ENCODE measurements at regions not wholly inside any gene's neighbourhood (a gene's known extent, or its start where the extent isn't known, plus 50 kb on each side); places are given as distances from the start of the nearest gene placed in this dataset.

DNA sequence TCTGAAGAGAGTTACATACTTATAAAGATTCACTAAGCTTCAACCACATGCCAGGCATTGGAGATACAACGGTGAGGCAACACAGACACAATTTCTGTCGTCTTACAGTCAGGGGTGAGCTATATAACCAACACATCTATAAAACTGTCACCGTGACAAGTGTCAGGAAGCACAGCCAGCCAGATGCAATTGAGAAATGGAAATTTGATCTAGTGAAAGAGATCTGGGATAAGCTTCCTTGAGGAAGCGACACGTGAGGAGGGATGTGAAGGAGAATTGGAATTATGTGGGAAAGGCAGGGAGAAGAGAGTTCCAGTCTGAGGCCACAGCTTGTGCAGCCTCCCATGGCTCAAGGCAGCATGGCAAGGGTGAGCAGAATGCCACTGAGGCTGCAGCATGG, 50.9 kb upstream of the ZNF354B start:
- H3K27me3 Mint-ChIP-seq (ENCODE audit: insufficient read depth, low read depth, poor library complexity): peaks cover 8% of the 10 kb centered on the region
- Histone ChIP-seq H3K4me3 (no peak overlapping the region), H3K79me2 (replicated peaks; ENCODE audit: insufficient read depth) (no peaks in the 10 kb centered on the region), H3K9me2 (ENCODE audit: insufficient read depth) (no peaks in the 10 kb centered on the region; the same call in 1 of the 2 replicates), H3F3A (replicated peaks; ENCODE audit: low read depth) (no peaks in the 10 kb centered on the region), H3K27ac (ENCODE audit: low read depth) (no peak overlapping the region), H3K4me2 (no peak overlapping the region), H3K27me3 (ENCODE audit: insufficient read depth) (no peaks in the 10 kb centered on the region), H2AFZ (no peak overlapping the region), H3K36me3 (ENCODE audit: insufficient read depth) (no peaks in the 10 kb centered on the region), H4K20me1 (replicated peaks; ENCODE audit: insufficient read depth) (no peaks in the 10 kb centered on the region), H3K4me1 (ENCODE audit: insufficient read depth) (no peaks in the 10 kb centered on the region)
- H3K27ac Mint-ChIP-seq: no peak overlapping the region
- TF ChIP-seq EZH2phosphoT487 (IDR thresholded peaks at IDR 0.05; ENCODE audit: unreplicated experiment) (no peak), EZH2 (IDR thresholded peaks at IDR 0.05; ENCODE audit: low read depth, unreplicated experiment) (no peak), JUNB (IDR thresholded peaks at IDR 0.05; ENCODE audit: unreplicated experiment) (no peak), NANOG (IDR thresholded peaks at IDR 0.05; ENCODE audit: borderline replicate concordance) (no peak), STAT1 (IDR thresholded peaks at IDR 0.05; ENCODE audit: unreplicated experiment) (no peak), ZNF331 (CRISPR knock-in tag; IDR thresholded peaks at IDR 0.05; ENCODE audit: low read depth) (no peak), CREB1 (CRISPR knock-in tag; IDR thresholded peaks at IDR 0.05; ENCODE audit: low read depth) (no peak), POLR2AphosphoS5 (IDR thresholded peaks at IDR 0.05; ENCODE audit: low read depth) (no peak), ZNF114 (CRISPR knock-in tag; IDR thresholded peaks at IDR 0.05) (no peak)
- TF ChIP-seq, protein P1, sequence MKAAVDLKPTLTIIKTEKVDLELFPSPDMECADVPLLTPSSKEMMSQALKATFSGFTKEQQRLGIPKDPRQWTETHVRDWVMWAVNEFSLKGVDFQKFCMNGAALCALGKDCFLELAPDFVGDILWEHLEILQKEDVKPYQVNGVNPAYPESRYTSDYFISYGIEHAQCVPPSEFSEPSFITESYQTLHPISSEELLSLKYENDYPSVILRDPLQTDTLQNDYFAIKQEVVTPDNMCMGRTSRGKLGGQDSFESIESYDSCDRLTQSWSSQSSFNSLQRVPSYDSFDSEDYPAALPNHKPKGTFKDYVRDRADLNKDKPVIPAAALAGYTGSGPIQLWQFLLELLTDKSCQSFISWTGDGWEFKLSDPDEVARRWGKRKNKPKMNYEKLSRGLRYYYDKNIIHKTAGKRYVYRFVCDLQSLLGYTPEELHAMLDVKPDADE (IDR thresholded peaks at IDR 0.05): no peak
- TF ChIP-seq, protein P2, sequence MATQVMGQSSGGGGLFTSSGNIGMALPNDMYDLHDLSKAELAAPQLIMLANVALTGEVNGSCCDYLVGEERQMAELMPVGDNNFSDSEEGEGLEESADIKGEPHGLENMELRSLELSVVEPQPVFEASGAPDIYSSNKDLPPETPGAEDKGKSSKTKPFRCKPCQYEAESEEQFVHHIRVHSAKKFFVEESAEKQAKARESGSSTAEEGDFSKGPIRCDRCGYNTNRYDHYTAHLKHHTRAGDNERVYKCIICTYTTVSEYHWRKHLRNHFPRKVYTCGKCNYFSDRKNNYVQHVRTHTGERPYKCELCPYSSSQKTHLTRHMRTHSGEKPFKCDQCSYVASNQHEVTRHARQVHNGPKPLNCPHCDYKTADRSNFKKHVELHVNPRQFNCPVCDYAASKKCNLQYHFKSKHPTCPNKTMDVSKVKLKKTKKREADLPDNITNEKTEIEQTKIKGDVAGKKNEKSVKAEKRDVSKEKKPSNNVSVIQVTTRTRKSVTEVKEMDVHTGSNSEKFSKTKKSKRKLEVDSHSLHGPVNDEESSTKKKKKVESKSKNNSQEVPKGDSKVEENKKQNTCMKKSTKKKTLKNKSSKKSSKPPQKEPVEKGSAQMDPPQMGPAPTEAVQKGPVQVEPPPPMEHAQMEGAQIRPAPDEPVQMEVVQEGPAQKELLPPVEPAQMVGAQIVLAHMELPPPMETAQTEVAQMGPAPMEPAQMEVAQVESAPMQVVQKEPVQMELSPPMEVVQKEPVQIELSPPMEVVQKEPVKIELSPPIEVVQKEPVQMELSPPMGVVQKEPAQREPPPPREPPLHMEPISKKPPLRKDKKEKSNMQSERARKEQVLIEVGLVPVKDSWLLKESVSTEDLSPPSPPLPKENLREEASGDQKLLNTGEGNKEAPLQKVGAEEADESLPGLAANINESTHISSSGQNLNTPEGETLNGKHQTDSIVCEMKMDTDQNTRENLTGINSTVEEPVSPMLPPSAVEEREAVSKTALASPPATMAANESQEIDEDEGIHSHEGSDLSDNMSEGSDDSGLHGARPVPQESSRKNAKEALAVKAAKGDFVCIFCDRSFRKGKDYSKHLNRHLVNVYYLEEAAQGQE (IDR thresholded peaks at IDR 0.05; ENCODE audit: unreplicated experiment): no peak
- TF ChIP-seq, protein P3, sequence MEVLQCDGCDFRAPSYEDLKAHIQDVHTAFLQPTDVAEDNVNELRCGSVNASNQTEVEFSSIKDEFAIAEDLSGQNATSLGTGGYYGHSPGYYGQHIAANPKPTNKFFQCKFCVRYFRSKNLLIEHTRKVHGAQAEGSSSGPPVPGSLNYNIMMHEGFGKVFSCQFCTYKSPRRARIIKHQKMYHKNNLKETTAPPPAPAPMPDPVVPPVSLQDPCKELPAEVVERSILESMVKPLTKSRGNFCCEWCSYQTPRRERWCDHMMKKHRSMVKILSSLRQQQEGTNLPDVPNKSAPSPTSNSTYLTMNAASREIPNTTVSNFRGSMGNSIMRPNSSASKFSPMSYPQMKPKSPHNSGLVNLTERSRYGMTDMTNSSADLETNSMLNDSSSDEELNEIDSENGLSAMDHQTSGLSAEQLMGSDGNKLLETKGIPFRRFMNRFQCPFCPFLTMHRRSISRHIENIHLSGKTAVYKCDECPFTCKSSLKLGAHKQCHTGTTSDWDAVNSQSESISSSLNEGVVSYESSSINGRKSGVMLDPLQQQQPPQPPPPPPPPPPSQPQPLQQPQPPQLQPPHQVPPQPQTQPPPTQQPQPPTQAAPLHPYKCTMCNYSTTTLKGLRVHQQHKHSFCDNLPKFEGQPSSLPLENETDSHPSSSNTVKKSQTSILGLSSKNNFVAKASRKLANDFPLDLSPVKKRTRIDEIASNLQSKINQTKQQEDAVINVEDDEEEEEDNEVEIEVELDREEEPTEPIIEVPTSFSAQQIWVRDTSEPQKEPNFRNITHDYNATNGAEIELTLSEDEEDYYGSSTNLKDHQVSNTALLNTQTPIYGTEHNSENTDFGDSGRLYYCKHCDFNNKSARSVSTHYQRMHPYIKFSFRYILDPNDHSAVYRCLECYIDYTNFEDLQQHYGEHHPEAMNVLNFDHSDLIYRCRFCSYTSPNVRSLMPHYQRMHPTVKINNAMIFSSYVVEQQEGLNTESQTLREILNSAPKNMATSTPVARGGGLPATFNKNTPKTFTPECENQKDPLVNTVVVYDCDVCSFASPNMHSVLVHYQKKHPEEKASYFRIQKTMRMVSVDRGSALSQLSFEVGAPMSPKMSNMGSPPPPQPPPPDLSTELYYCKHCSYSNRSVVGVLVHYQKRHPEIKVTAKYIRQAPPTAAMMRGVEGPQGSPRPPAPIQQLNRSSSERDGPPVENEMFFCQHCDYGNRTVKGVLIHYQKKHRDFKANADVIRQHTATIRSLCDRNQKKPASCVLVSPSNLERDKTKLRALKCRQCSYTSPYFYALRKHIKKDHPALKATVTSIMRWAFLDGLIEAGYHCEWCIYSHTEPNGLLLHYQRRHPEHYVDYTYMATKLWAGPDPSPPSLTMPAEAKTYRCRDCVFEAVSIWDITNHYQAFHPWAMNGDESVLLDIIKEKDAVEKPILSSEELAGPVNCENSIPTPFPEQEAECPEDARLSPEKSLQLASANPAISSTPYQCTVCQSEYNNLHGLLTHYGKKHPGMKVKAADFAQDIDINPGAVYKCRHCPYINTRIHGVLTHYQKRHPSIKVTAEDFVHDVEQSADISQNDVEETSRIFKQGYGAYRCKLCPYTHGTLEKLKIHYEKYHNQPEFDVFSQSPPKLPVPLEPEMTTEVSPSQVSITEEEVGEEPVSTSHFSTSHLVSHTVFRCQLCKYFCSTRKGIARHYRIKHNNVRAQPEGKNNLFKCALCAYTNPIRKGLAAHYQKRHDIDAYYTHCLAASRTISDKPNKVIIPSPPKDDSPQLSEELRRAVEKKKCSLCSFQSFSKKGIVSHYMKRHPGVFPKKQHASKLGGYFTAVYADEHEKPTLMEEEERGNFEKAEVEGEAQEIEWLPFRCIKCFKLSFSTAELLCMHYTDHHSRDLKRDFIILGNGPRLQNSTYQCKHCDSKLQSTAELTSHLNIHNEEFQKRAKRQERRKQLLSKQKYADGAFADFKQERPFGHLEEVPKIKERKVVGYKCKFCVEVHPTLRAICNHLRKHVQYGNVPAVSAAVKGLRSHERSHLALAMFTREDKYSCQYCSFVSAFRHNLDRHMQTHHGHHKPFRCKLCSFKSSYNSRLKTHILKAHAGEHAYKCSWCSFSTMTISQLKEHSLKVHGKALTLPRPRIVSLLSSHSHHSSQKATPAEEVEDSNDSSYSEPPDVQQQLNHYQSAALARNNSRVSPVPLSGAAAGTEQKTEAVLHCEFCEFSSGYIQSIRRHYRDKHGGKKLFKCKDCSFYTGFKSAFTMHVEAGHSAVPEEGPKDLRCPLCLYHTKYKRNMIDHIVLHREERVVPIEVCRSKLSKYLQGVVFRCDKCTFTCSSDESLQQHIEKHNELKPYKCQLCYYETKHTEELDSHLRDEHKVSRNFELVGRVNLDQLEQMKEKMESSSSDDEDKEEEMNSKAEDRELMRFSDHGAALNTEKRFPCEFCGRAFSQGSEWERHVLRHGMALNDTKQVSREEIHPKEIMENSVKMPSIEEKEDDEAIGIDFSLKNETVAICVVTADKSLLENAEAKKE (CRISPR knock-in tag; IDR thresholded peaks at IDR 0.05): no peak
- TF ChIP-seq, protein P4, sequence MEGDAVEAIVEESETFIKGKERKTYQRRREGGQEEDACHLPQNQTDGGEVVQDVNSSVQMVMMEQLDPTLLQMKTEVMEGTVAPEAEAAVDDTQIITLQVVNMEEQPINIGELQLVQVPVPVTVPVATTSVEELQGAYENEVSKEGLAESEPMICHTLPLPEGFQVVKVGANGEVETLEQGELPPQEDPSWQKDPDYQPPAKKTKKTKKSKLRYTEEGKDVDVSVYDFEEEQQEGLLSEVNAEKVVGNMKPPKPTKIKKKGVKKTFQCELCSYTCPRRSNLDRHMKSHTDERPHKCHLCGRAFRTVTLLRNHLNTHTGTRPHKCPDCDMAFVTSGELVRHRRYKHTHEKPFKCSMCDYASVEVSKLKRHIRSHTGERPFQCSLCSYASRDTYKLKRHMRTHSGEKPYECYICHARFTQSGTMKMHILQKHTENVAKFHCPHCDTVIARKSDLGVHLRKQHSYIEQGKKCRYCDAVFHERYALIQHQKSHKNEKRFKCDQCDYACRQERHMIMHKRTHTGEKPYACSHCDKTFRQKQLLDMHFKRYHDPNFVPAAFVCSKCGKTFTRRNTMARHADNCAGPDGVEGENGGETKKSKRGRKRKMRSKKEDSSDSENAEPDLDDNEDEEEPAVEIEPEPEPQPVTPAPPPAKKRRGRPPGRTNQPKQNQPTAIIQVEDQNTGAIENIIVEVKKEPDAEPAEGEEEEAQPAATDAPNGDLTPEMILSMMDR (conservative IDR thresholded peaks at IDR 0.05; ENCODE audit: low read depth in 2 of 2): no peak
- DNase-seq (ENCODE audit: low spot score) (no peak), ATAC-seq (no peak)
- H3K4me1 Mint-ChIP-seq: no peaks in the 10 kb centered on the region
- no peak overlapping the region for H3K4me3 Mint-ChIP-seq
- H3K9me3 Mint-ChIP-seq: peaks cover 82% of the 10 kb centered on the region
- H3K36me3 Mint-ChIP-seq (ENCODE audit: low read depth): peaks cover 16% of the 10 kb centered on the region; the same call in 2 of the 3 replicates
